IPS DF 6.9 (cell line): ENCODE measurements at regions not wholly inside any gene's neighbourhood (a gene's known extent, or its start where the extent isn't known, plus 50 kb on each side); places are given as distances from the start of the nearest gene placed in this dataset.
"Not testable (repeated sequence)": the region's sequence is repeated elsewhere in the genome, so short reads cannot be mapped to it uniquely, and the experiment has no call there.

Source experiments
- DNase-seq: peaks from one replicate; pipeline ENCODE4 v3.0.0-alpha.2; 2013; ENCODE audit warnings: low read depth, low spot score
- H3K27ac ChIP-seq: one replicate; pipeline ENCODE4 v1.5.1; 2013; ENCODE audit warnings: low read length, control low read depth
- H3K27me3 ChIP-seq: 2 replicates; pipeline ENCODE4 v1.6.1; 2013; ENCODE audit warnings: mild to moderate bottlenecking, low read length; ENCODE audit not compliant: control insufficient read depth, insufficient read depth
- H3K36me3 ChIP-seq: 2 replicates; pipeline ENCODE4 v1.6.1; 2013; ENCODE audit warnings: low read length; ENCODE audit not compliant: control insufficient read depth, insufficient read depth
- H3K4me1 ChIP-seq: 2 replicates; pipeline ENCODE4 v1.6.1; 2013; ENCODE audit warnings: low read length; ENCODE audit not compliant: control insufficient read depth, insufficient read depth
- H3K4me3 ChIP-seq: 2 replicates; pipeline ENCODE4 v1.5.1; 2013; ENCODE audit warnings: mild to moderate bottlenecking, low read length
- H3K9me3 ChIP-seq: 2 replicates; pipeline ENCODE4 v1.6.1; 2013; ENCODE audit warnings: low read length, inconsistent platforms; ENCODE audit not compliant: control insufficient read depth, insufficient read depth
- WGBS: extraction: QIAGEN DNeasy Blood & Tissue Kit; methylation state at CpG from one replicate; pipeline ENCODE4 v1.1.7; 2013; ENCODE audit warnings: mixed read lengths, missing lambda C conversion rate; ENCODE audit not compliant: insufficient read length, insufficient coverage; 5-methylcytosine and 5-hydroxymethylcytosine counted together

DNA sequence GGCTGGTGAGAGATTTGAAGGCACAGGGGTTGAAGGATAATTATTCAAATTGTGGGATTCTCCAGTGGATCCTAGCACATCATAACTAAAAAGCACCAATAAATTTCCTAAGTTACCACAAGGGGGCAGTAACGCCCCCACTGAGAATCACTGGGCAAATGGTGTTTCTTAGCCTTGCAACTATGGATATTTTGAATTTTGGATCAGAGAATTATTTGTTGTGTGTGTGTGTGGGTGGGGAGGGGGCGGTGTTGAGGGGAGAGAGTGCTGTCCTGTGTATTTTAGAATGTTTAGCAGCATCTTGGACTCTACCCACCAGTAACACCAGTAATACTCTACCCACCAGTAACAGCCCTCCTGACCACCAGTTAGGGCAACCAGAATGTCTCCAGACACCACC is 63.3 kb upstream of the PRKG1 start:
- DNase-seq, result no peak
- H3K4me3 ChIP-seq, result no peak overlapping the region
- H3K4me1 ChIP-seq, result no peaks in the 10 kb centered on the region
- no peaks in the 10 kb centered on the region for H3K9me3 ChIP-seq
- H3K27me3 ChIP-seq, result no peaks in the 10 kb centered on the region
- H3K36me3 ChIP-seq, result no peaks in the 10 kb centered on the region
- no CpG with 5 or more reads among the region's 2 CpGs for WGBS
- H3K27ac ChIP-seq, result no peak overlapping the region

DNA sequence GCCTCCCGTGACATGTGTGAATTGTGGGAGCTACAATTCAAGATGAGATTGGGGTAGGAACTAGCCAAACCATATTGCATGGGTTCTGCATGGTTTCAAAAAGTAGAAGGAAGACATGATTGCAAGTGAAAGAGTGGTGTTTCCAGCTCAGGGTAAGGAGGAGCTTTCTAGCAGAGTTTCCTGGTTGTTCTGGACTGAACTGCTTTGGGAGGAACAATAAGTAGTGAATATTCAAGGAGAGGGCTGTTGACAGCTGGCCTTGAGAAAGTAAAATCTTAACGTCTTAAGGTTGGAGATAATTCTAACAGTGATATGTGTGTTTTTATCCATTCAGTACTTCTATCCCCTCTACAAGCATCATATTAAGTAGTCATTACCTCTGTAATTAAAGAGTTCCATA is 62.2 kb upstream of the PRKG1 start:
- no CpG with 5 or more reads among the region's 2 CpGs for WGBS
- no peak overlapping the region for H3K4me3 ChIP-seq
- H3K27ac ChIP-seq, result no peak overlapping the region
- no peaks in the 10 kb centered on the region for H3K9me3 ChIP-seq
- H3K27me3 ChIP-seq, result no peaks in the 10 kb centered on the region
- DNase-seq, result no peak
- H3K4me1 ChIP-seq, result no peaks in the 10 kb centered on the region
- H3K36me3 ChIP-seq, result no peaks in the 10 kb centered on the region

DNA sequence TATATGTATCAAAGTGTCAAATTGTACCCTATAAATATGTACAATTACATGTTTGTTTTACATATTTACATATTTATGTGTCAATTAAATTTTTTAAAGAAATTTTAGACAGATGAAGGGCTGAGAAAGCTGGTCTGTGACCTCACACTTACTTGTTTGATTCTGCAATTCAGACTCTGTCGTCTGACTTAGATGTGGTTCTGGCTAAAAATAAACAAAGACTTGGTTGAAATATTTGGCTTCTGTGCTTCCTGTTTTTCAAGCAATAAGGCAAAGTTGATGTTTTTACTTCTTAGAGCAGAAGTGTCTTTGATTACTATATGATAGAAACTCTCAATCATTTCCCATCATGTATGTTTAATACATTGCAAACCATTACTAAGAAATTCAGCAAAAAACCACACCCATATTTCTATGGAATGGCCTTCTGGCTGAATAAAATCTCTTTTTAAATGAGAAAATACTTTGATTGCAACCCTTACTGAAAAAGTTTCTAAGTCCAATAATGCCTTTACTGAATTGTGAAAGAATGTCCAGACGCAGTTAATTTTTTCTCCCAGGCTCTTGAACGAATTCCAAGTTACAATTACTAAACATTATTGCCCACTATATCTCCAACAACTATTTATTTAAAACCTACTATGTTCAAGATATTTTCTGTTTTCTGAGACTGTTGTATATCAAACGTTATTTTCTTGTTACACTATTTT is 59.5 kb upstream of the PRKG1 start:
- DNase-seq, result no peak
- no peak overlapping the region for H3K4me3 ChIP-seq
- no peaks in the 10 kb centered on the region for H3K36me3 ChIP-seq
- no peaks in the 10 kb centered on the region for H3K27me3 ChIP-seq
- H3K27ac ChIP-seq, result no peak overlapping the region
- H3K9me3 ChIP-seq, result no peaks in the 10 kb centered on the region
- no peaks in the 10 kb centered on the region for H3K4me1 ChIP-seq
- 100% methylated on average over 2 of the region's 4 CpGs for WGBS

DNA sequence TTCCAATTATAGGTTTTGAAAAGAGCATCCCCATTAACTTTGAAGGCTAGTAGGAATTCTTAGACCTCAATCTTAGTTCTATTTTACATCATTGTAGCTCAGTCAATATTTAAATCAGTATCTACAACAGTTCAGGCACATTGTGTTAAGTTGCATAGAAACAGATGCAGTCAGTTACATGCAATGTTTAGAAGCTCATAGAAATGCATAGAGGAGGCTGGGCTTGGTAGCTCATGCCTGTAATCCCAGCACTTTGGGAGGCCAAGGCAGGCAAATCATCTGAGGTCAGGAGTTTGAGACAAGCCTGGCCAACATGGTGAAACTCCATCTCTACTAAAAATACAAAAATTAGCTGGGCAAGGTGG is 58.9 kb upstream of the PRKG1 start:
- H3K27me3 ChIP-seq, H3K27ac ChIP-seq, H3K4me1 ChIP-seq, DNase-seq, H3K4me3 ChIP-seq, H3K36me3 ChIP-seq, H3K9me3 ChIP-seq: not testable (repeated sequence)

DNA sequence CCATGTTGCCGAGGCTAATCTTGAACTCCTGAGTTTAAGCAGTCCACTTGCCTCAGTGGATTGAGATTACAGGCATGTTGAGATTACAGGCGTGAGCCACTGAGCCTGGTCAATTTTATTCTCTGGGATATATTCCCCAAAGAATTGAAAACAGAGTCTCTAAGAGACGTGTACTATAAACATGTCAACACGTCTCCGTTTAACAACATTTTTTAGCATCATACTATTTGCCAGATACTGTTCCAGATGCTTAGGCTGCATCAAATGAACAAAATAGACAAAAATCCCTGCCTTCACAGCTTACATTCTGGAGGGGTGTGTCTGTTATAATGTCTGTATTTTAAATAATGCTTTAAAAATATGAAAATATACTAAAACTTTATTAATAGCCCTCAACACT is 54.1 kb upstream of the PRKG1 start:
- Histone ChIP-seq H3K4me3 (no peak overlapping the region), H3K9me3 (no peaks in the 10 kb centered on the region), H3K27ac (no peak overlapping the region), H3K27me3 (no peaks in the 10 kb centered on the region), H3K36me3 (no peaks in the 10 kb centered on the region), H3K4me1 (no peaks in the 10 kb centered on the region)
- no CpG with 5 or more reads among the region's 5 CpGs for WGBS
- DNase-seq, result no peak

DNA sequence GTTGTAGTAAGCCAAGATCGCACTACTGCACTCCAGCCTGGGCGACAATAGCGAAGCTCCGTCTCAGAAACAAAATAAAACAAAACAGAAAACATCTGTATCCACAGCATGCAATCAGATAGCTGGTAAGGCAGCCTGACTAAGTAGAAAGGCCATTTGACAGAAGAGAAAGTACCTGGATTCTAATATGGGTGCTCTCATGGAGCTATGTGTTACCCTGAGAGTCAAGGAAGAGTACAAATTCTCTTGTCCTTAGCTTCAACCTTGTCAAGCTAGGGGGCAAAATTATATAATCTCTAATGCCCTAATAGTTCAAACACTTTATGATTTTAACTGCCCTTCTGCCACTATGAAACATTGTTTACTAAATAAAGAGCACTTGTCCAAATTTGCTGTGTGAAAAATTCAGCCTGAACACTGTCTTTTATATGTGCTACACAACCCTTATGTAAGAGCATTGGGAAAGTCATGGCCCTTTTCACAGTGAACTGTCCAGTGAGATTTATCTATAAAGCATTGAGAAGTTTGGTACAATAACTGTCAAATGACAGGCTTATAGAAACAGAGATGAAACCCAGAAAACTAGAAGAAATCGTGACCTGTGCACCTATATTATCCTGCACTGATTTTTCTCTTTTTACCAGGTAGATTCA is 51.2 kb upstream of the PRKG1 start:
- no CpG with 5 or more reads among the region's 5 CpGs for WGBS
- DNase-seq, result no peak
- H3K27ac ChIP-seq, result no peak overlapping the region

DNA sequence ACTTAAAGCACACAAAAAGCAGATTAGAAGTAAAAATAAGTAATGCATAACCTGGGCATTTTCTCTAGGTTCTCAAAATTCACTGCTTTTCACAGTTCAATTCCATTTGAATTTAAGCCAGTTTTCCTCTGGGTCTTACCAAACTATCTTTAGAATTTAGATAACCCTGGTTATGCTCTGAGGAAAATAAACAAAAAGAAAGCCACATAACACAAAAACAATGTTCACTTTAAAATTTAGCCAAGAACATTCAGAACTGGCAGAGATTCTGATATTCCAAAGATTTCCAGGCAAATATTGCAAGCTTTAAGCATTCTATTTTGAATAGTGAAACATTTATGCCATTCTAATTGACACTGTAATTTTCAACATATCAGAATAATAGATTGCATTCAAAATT is 50.7 kb upstream of the PRKG1 start:
- H3K27me3 ChIP-seq, result no peaks in the 10 kb centered on the region
- H3K36me3 ChIP-seq, result no peaks in the 10 kb centered on the region
- no peak for DNase-seq
- H3K27ac ChIP-seq, result no peak overlapping the region
- no peak overlapping the region for H3K4me3 ChIP-seq
- no peaks in the 10 kb centered on the region for H3K4me1 ChIP-seq
- H3K9me3 ChIP-seq, result no peaks in the 10 kb centered on the region

More for the DNA sequence above, 51.2 kb upstream of the PRKG1 start:
- H3K27me3 ChIP-seq, result no peaks in the 10 kb centered on the region
- no peak overlapping the region for H3K4me3 ChIP-seq
- no peaks in the 10 kb centered on the region for H3K36me3 ChIP-seq
- H3K4me1 ChIP-seq, result no peaks in the 10 kb centered on the region
- H3K9me3 ChIP-seq, result no peaks in the 10 kb centered on the region
